ENCODE measurements at regions not wholly inside any gene's neighbourhood (a gene's known extent, or its start where the extent isn't known, plus 50 kb on each side); places are given as distances from the start of the nearest gene placed in this dataset.

DNA sequence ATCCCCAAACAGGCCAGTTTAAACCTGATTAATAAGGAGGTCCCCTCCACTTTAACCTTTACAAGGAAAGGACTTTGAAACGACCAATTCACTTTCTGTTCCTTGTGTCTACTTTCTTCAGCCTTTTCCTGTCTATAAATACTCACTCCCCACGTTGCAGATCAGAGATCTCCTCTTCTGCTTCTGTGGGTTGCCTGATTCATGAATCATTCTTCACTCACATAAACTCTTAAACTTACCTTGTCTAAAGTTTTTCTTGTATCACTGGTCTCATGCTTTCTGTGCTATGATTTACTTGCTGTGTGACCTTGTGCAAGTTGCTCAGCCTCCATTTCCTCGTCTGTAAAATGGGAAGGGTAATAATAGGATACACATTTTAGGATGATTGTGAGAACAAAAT lies 236.1 kb downstream of the QDPR start:
- TF ChIP-seq CTCF (IDR thresholded peaks at IDR 0.05) (no peak), POLR2AphosphoS5 (IDR thresholded peaks at IDR 0.05) (no peak)

Data from breast epithelium (tissue), 3 donors.